Transverse colon (tissue), 4 donors: ENCODE measurements at regions not wholly inside any gene's neighbourhood (a gene's known extent, or its start where the extent isn't known, plus 50 kb on each side); places are given as distances from the start of the nearest gene placed in this dataset.

Experiments used
- DNase-seq: peaks from one replicate; pipeline ENCODE4 v3.0.0-alpha.2; 2019
- H3K27ac ChIP-seq, 4 donors: fragments of 200-600 bp; sonication (generic); 2 replicates each; pipeline ENCODE4 v1.5.1; 2016 to 2018; ENCODE audit warnings: inconsistent platforms in 4 of 4
- H3K27me3 ChIP-seq: fragments of 200-600 bp; sonication (generic); 2 replicates; pipeline ENCODE4 v1.5.1; 2017; ENCODE audit warnings: inconsistent platforms
- H3K36me3 ChIP-seq, 4 donors: fragments of 200-600 bp; sonication (generic); 2 replicates each; pipeline ENCODE4 v1.5.1; 2017 to 2019; ENCODE audit warnings: inconsistent platforms in 4 of 4
- H3K4me1 ChIP-seq, 4 donors: fragments of 200-600 bp; sonication (generic); 2 replicates each; pipeline ENCODE4 v1.5.1; 2017 to 2020; ENCODE audit warnings: inconsistent platforms in 4 of 4
- H3K4me3 ChIP-seq, 4 donors: fragments of 200-600 bp; sonication (generic); 1 replicate in 1 of 4; 2 replicates in 3 of 4; pipeline versions ENCODE4 v1.5.1 to v1.6.1; 2017 to 2019; ENCODE audit warnings: inconsistent platforms in 4 of 4
- H3K9me3 ChIP-seq, 2 donors: fragments of 200-600 bp; sonication (generic); 2 replicates each; pipeline ENCODE4 v1.5.1; 2017 to 2019; ENCODE audit warnings: inconsistent platforms in 2 of 2
- CTCF ChIP-seq, 5 experiments: fragments of 200-600 bp in 3 of 5; fragments of 450-650 bp in 2 of 5; sonication (generic) in 3 of 5; IDR thresholded peaks; 1 replicate in 2 of 5; 2 replicates in 3 of 5; pipeline ENCODE4 v1.5.1; 2016 to 2017; ENCODE audit warnings: antibody characterized with exemption in 5 of 5, inconsistent platforms in 3 of 5, mild to moderate bottlenecking in 2 of 5, moderate library complexity in 1 of 5
- EP300 ChIP-seq: sonication (generic); formaldehyde crosslinking; IDR thresholded peaks from one replicate; pipeline ENCODE4 v1.6.1; 2017; ENCODE audit warnings: antibody characterized with exemption, low read depth
- POLR2A ChIP-seq: fragments of 450-650 bp; IDR thresholded peaks from one replicate; pipeline ENCODE4 v1.6.1; 2016; ENCODE audit warnings: antibody characterized with exemption, mild to moderate bottlenecking, moderate library complexity
- POLR2AphosphoS5 ChIP-seq, 3 donors: sonication (generic); formaldehyde crosslinking; IDR thresholded peaks; one replicate each; pipeline ENCODE4 v1.6.1; 2016; ENCODE audit warnings: antibody characterized with exemption in 3 of 3
- WGBS, 2 donors: methylation state at CpG; one replicate each; pipeline ENCODE4 v1.1.5; 2018; ENCODE audit warnings: low coverage in 1 of 2; 5-methylcytosine and 5-hydroxymethylcytosine counted together
- in situ Hi-C, 4 donors: fragments of 200-750 bp; cut with MboI; loops; one replicate each; pipeline versions ENCODE4 v1.15.0 to v1.15.1; 2017; ENCODE audit warnings: low sequenced_read_pairs in 3 of 4, low pct_ligation_motif_present in 1 of 4, low pct_unique_long_range_greater_than_20kb in 1 of 4
- intact Hi-C: fragments of 100-400 bp; cut with DNase I; formaldehyde crosslinking; loops from one replicate; pipeline ENCODE4 v1.15.1; 2023; ENCODE audit warnings: low total_unique reads

DNA sequence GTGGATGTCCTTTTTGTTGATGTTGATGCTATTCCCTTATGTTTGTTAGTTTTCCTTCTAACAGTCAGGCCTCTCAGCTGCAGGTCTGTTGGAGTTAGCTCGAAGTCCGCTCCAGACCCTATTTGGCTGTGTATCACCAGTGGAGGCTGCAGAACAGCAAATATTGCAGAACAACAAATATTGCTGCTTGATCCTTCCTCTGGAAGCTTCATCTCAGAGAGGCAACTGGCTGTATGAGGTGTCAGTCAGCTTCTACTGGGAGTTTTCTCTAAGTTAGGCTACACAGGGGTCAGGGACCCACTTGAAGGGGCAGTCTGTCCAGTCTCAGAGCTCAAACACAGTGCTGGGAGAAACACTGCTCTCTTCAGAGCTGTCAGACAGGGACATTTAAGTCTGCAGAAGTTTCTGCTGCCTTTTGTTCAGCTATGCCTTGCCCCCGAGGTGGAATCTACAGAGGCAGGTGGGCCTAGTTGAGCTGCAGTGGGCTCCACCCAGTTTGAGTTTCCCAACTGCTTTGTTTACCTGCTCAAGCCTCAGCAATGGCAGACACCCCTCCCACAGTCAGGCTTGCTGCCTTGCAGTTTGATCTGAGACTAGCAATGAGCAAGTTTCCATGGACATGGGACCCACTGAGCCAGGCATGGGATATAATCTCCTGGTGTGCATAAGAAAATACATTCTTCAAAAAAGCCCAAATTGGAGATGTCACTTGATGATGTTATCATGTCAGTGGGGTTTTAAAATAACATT lies 99.5 kb downstream of the KDM5D start:
- DNase-seq, result no peak
- H3K36me3 ChIP-seq, result no peaks in the 10 kb centered on the region
- no peaks in the 10 kb centered on the region for H3K4me1 ChIP-seq
- no peaks in the 10 kb centered on the region for H3K27me3 ChIP-seq
- H3K4me3 ChIP-seq, result no peak overlapping the region
- WGBS, 2 donors, result no CpG with 5 or more reads among the region's 3 CpGs
- H3K27ac ChIP-seq, result no peak overlapping the region
- intact Hi-C loops (no loop called here), in situ Hi-C loops (loop anchor here in 1 of 4 donors (25.0 kb wide), 1 partner anchor 133 kb away; no protein-coding TSS in a partner anchor)
- TF ChIP-seq POLR2AphosphoS5 (IDR thresholded peaks at IDR 0.05), result no peak
- no peak for TF ChIP-seq CTCF (IDR thresholded peaks at IDR 0.05)
- no peak for TF ChIP-seq POLR2A
- TF ChIP-seq EP300, result no peak
- H3K9me3 ChIP-seq, result no peaks in the 10 kb centered on the region

- Histone ChIP-seq H3K27me3 (no peaks in the 10 kb centered on the region), H3K9me3 (no peaks in the 10 kb centered on the region), H3K36me3 (no peaks in the 10 kb centered on the region), H3K27ac (no peak overlapping the region), H3K4me3 (no peak overlapping the region), H3K4me1 (no peaks in the 10 kb centered on the region)
- TF ChIP-seq POLR2AphosphoS5 (IDR thresholded peaks at IDR 0.05), result no peak
- no peak for TF ChIP-seq POLR2A
- in situ Hi-C loops, result loop anchor here in 1 of 4 donors (25.0 kb wide), 1 partner anchor 125 kb away; no protein-coding TSS in a partner anchor
- no CpG with 5 or more reads among the region's 4 CpGs for WGBS, 2 donors
- DNase-seq, result no peak
- intact Hi-C loops, result no loop called here
Measured at GRCh38 chrY:19637651-19638347, 106.7 kb downstream of the KDM5D start.

DNA sequence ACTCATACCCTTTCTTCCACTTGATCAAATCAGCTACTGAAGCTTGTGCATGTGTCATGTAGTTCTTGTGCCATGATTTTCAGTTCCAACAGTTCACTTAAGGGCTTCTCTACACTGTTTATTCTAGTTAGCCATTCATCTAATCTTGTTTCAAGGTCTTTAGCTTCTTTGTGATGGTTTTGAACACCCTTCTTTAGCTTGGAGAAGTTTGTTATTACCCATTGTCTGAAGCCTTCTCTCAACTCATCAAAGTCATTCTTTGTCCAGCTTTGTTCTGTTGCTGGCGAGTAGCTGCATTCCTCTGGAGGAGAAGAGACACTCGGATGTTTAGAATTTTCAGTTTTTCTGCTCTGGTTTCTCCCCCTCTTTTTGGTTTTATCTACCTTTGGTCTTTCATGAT lies 115.6 kb downstream of the KDM5D start:
- Histone ChIP-seq H3K9me3 (no peaks in the 10 kb centered on the region), H3K36me3 (no peaks in the 10 kb centered on the region), H3K27ac (no peak overlapping the region), H3K27me3 (no peaks in the 10 kb centered on the region), H3K4me3 (no peak overlapping the region), H3K4me1 (no peaks in the 10 kb centered on the region)
- in situ Hi-C loops (loop anchor here in 1 of 4 donors (25.0 kb wide), 1 partner anchor 117 kb away; no protein-coding TSS in a partner anchor), intact Hi-C loops (no loop called here)
- no peak for DNase-seq
- no CpG with 5 or more reads among the region's 2 CpGs for WGBS, 2 donors
- TF ChIP-seq CTCF (IDR thresholded peaks at IDR 0.05) (no peak), POLR2A (no peak), POLR2AphosphoS5 (IDR thresholded peaks at IDR 0.05) (no peak)

- no peaks in the 10 kb centered on the region for H3K4me1 ChIP-seq
- no peak overlapping the region for H3K27ac ChIP-seq
- intact Hi-C loops, result no loop called here
- DNase-seq, result no peak
- WGBS, 2 donors, result no CpG with 5 or more reads among the region's 3 CpGs
- in situ Hi-C loops, result no loop called here
- TF ChIP-seq POLR2AphosphoS5 (IDR thresholded peaks at IDR 0.05) (no peak), EP300 (no peak), POLR2A (no peak), CTCF (IDR thresholded peaks at IDR 0.05) (no peak)
- no peaks in the 10 kb centered on the region for H3K36me3 ChIP-seq
- H3K9me3 ChIP-seq, result no peaks in the 10 kb centered on the region
- no peak overlapping the region for H3K4me3 ChIP-seq
- H3K27me3 ChIP-seq, result no peaks in the 10 kb centered on the region
Measured at GRCh38 chrY:19622392-19622791, 122.1 kb downstream of the KDM5D start.
